Gastroesophageal sphincter (tissue), 3 donors: ENCODE measurements at regions not wholly inside any gene's neighbourhood (a gene's known extent, or its start where the extent isn't known, plus 50 kb on each side); places are given as distances from the start of the nearest gene placed in this dataset.

Source experiments
- EP300 ChIP-seq: sonication (generic); formaldehyde crosslinking; IDR thresholded peaks from one replicate; pipeline ENCODE4 v1.6.1; 2017; ENCODE audit warnings: antibody characterized with exemption, mild to moderate bottlenecking
- POLR2A ChIP-seq, 2 donors: fragments of 450-650 bp; IDR thresholded peaks; one replicate each; pipeline ENCODE4 v1.6.1; 2017; ENCODE audit warnings: antibody characterized with exemption in 2 of 2, mild to moderate bottlenecking in 2 of 2, moderate library complexity in 1 of 2
- TF ChIP-seq, protein P1 (sequence below), 4 experiments: fragments of 200-600 bp in 2 of 4; fragments of 450-650 bp in 2 of 4; sonication (generic) in 1 of 4; IDR thresholded peaks; one replicate each; pipeline ENCODE4 v1.5.1; 2017 to 2019; ENCODE audit warnings: antibody characterized with exemption in 4 of 4, mild to moderate bottlenecking in 2 of 4, moderate library complexity in 2 of 4

DNA sequence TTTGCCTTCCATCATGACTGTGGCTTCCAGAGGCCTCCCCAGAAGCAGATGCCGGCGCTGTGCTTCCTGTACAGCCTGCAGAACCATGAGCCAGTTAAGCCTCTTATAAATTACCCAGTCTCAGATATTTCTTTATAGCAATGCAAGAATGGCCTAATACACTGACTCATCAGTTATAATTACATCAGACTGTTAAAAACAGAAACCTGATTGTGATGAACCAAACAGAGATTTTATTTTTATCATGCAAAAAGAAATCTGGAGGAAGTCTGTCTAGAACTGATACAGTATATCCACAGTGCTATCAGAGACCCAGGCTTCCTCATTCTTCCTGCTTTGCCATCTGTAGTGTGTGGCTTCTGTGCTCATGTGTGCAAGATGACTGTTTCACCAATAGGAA, 93.4 kb upstream of the MEX3C start:
- TF ChIP-seq, protein P1, sequence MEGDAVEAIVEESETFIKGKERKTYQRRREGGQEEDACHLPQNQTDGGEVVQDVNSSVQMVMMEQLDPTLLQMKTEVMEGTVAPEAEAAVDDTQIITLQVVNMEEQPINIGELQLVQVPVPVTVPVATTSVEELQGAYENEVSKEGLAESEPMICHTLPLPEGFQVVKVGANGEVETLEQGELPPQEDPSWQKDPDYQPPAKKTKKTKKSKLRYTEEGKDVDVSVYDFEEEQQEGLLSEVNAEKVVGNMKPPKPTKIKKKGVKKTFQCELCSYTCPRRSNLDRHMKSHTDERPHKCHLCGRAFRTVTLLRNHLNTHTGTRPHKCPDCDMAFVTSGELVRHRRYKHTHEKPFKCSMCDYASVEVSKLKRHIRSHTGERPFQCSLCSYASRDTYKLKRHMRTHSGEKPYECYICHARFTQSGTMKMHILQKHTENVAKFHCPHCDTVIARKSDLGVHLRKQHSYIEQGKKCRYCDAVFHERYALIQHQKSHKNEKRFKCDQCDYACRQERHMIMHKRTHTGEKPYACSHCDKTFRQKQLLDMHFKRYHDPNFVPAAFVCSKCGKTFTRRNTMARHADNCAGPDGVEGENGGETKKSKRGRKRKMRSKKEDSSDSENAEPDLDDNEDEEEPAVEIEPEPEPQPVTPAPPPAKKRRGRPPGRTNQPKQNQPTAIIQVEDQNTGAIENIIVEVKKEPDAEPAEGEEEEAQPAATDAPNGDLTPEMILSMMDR (IDR thresholded peaks at IDR 0.05), result no peak
- TF ChIP-seq POLR2A (IDR thresholded peaks at IDR 0.05), result no peak
- TF ChIP-seq EP300, result no peak
